LNCaP clone FGC (cell line): ENCODE measurements at regions not wholly inside any gene's neighbourhood (a gene's known extent, or its start where the extent isn't known, plus 50 kb on each side); places are given as distances from the start of the nearest gene placed in this dataset.

Source experiments
- DNase-seq: peaks from one replicate; pipeline ENCODE4 v3.0.0-alpha.2; 2011; ENCODE audit warnings: low read depth
- H3K4me3 ChIP-seq: 2 replicates; pipeline ENCODE4 v1.5.1; 2011; ENCODE audit warnings: mild to moderate bottlenecking, low read depth, low read length, control low read depth
- TF ChIP-seq, protein P1 (sequence below): IDR thresholded peaks from 2 replicates; pipeline ENCODE4 v1.5.1; 2012; ENCODE audit warnings: mild to moderate bottlenecking; ENCODE audit not compliant: control insufficient read depth, insufficient read depth; ENCODE audit errors: extremely low read depth

GRCh38 chr1:34518146-34518699 is 236.6 kb upstream of the GJB5 start:
- H3K4me3 ChIP-seq: no peak overlapping the region
- TF ChIP-seq, protein P1, sequence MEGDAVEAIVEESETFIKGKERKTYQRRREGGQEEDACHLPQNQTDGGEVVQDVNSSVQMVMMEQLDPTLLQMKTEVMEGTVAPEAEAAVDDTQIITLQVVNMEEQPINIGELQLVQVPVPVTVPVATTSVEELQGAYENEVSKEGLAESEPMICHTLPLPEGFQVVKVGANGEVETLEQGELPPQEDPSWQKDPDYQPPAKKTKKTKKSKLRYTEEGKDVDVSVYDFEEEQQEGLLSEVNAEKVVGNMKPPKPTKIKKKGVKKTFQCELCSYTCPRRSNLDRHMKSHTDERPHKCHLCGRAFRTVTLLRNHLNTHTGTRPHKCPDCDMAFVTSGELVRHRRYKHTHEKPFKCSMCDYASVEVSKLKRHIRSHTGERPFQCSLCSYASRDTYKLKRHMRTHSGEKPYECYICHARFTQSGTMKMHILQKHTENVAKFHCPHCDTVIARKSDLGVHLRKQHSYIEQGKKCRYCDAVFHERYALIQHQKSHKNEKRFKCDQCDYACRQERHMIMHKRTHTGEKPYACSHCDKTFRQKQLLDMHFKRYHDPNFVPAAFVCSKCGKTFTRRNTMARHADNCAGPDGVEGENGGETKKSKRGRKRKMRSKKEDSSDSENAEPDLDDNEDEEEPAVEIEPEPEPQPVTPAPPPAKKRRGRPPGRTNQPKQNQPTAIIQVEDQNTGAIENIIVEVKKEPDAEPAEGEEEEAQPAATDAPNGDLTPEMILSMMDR: no peak
- no peak for DNase-seq

- H3K4me3 ChIP-seq: no peak overlapping the region
- TF ChIP-seq, protein P1: no peak
- DNase-seq: no peak
Measured at GRCh38 chr1:34520111-34520510, 234.7 kb upstream of the GJB5 start.

DNA sequence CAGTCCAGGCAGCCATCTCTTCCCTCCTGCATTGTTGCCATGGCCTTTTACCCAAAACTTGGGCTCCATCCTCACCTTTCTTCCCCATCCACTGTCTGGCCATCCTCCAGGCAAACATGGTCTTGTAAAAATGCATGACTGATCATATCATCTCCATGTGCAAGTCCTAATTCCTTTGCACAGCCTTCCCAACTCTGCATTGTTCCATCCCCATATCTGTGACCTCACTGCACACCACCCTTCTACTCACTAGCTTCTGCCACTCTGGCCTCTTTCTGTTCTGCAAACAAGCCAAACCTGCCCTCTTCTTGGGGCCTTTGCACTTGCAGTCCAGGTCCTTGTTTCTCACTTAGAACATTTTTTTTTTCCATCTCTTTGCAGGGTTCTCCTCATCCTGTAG is 230.1 kb upstream of the GJB5 start:
- TF ChIP-seq, protein P1: no peak
- no peak for DNase-seq
- no peak overlapping the region for H3K4me3 ChIP-seq

GRCh38 chr1:34529935-34530859 is 224.7 kb upstream of the GJB5 start:
- no peak overlapping the region for H3K4me3 ChIP-seq
- no peak for DNase-seq
- TF ChIP-seq, protein P1: no peak

DNA sequence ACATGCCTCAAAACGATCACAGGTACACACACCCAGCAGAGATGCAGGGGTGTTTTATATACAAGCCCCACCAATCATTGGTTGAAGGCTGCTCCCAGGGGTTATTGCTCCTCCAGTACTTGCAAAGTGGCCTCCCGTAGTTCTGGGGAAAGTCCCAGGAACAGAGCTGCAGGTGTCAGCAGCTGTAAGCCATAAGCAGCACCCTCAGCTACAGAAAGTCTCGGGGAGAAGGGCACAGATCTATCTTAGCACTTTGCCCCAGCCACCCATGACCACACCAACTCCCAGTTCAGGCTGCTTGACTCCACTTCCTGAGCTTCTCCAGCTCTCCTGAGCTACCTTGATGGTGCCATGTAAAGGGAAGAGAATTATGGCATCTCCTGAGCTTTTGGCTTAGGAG is 222.7 kb upstream of the GJB5 start:
- DNase-seq: no peak
- no peak overlapping the region for H3K4me3 ChIP-seq
- TF ChIP-seq, protein P1: no peak

GRCh38 chr1:34538481-34538880 is 216.4 kb upstream of the GJB5 start:
- TF ChIP-seq, protein P1: no peak
- no peak overlapping the region for H3K4me3 ChIP-seq
- DNase-seq: no peak
